ENCODE measurements at regions not wholly inside any gene's neighbourhood (a gene's known extent, or its start where the extent isn't known, plus 50 kb on each side); places are given as distances from the start of the nearest gene placed in this dataset.

GRCh38 chr2:137812517-137812916, 151.8 kb upstream of the HNMT start:
- TF ChIP-seq CTCF (IDR thresholded peaks at IDR 0.05; ENCODE audit: insufficient read depth, low read length, poor library complexity, severe bottlenecking) (no peak), EZH2phosphoT487 (conservative IDR thresholded peaks at IDR 0.05; ENCODE audit: low read length) (no peak)
